ENCODE measurements at regions not wholly inside any gene's neighbourhood (a gene's known extent, or its start where the extent isn't known, plus 50 kb on each side); places are given as distances from the start of the nearest gene placed in this dataset.

DNA sequence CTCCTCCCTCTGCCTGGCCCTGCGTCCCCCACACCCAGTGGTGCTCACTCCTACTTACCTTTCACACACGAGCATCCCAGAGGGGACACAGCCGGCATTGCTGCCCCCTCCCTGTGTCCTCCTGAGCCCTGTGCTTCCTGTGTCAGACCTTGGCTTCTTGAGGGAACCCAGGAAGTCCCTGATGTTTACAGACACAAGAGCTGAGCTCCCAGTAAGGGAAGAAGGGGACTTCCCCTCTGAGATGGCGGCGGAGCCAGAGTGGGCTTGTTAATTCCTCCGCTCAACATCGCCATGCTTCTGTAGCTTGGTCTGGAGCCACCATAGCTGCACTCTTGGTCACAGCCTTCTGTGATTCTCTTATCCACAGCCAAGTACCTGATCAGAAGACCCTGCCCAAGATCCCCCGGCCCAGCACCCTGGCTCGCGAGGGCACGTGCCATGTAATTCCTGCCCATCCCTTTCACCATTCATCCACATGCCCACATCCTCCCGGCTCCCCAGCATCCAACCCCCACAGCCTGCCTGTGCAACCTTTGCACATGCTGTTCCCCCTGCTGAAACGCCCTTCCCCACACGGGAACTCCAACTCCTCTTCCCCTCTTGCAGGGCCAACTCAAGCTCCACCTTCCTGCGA, 127.4 kb upstream of the FOXF1 start:
- no peak for DNase-seq (ENCODE audit: low read depth)

DNA sequence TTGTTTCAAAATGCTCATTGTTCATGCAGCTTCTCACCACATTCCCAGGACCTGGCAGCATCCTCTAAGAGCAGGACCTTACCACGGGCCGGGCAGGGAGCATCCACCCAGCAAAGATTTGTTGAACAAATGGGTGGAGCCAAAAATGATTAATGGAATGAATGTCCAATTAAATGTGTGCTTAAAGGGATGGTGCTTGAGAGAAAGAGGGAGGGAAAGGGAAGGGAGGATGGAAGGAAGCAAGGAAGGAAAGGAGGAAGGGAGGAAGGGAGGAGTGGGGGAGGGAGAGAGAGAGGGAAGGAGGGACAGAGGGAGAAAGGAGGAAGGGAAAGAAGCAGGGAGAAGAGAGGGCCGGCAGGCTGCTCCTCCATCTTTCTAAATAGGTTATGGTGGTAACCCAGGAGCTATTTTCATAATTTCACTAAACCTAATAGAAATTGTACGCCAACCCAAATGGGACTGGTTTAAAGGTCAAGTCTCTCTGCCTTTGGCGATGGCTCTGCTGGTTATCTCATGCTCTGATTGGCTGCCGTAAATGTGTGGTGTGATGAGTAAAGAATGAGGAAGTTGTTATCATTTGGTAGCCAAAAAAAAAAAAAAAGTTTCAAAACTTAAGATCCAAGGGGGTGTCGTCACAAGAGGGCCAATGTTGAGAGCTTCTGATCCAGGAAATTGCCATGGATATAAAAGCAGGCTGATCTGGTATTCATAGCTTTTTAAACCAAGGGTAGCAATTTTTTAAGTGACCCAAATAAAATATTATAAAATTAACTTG, 126.7 kb upstream of the FOXF1 start:
- DNase-seq (ENCODE audit: low read depth) = no peak

DNA sequence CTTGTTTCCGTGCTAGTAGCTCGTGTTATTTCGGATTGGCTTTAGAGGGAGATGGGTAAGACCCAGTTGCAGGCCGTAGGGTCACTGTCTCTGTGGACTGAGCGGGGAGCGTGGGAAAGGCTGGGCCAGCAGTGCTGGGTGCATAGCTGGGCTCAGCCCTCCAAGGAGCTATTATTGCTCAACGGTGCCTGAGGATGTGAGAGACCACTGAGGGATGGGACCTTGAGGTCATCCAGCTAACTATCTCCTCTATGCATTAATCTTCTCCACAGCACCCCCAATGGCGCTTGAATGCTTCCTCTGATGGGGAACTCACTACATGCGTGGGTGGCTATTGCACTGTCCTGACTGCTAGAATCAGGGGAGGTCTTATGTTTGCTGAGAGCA, 126.1 kb upstream of the FOXF1 start:
- no peak for DNase-seq (ENCODE audit: low read depth)

DNA sequence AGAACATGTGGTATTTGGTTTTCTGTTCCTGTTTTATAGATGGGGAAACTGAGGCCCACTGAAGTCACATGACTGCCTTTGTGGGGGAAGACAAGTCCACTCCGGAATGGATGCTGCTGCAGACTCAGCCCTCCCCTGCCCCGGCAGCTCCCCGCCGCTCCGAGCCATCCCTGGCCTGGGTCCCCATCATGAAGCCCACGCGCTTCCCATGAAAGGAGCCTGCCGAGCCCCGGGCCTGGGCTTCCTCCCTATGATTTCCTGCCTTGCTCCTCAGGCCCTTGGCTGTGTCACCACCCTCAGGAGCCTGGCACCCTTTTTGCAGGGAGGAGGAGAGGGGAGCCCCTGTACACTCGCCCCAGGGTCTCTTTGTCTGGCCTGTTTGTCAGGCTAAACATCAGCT, 125.3 kb upstream of the FOXF1 start:
- no peak for DNase-seq (ENCODE audit: low read depth)

DNA sequence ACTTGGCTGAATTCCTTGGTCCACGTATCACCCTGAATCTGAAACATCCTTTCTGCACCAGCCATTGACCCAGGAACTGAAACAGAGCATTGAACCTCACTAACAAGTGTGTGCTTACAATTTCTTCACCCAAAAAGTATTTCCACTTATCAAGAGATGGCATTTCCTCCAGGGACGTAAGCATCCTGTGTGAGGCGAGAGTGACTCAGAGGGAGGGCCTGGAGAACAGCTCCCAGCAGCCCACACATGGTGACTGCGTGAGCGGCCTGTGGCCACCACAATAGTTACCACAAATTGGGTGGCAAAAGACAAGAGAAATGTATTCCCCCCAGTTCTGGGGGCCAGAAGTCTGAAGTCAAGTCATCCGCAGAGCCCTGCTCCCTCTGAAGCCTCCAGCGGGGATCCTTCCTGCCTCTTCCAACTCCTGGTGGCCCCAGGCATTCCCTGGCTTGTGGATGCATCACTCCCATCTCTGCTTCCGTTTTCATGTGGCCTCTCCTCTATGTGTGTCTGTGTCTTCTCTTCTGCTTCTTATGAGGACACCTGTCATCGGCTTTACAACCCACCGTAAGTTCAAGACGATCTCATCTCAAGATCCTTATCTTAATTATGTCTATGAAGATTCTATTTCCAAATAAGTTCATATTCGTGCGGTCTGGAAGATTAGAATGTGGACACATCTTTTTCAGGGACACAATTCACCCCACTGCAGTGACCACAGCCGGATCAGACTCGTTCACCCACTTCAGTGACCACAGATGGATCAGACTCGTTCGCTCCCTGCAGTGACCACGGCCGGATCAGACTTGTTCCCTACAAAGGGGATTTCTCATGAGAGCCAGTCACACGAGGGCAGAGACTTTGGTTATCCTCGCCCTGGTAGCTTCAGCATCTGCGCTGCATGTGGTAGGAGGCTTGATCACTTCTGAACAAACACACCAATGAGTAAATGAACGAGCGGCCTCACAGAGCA, 122.6 kb upstream of the FOXF1 start:
- no peak for DNase-seq (ENCODE audit: low read depth)

DNA sequence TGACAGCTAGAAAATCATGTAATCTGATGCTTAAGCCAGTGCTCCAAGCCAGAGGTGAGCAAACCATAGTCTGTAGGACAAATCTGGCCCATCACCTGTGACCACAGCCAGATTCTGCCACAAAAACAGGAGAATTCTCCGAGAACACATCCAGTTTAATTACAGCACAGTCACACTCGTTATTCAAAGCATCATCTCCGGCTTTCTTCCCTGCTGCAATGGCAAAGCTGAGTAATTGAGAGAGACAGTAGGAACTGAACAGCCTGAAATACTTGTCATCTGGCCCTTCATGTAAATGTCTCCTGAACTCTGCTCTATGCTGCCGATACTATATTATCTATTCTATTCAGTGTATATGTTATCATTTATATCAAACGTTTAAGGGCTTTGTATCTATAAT, 121.4 kb upstream of the FOXF1 start:
- no peak for DNase-seq (ENCODE audit: low read depth)

DNA sequence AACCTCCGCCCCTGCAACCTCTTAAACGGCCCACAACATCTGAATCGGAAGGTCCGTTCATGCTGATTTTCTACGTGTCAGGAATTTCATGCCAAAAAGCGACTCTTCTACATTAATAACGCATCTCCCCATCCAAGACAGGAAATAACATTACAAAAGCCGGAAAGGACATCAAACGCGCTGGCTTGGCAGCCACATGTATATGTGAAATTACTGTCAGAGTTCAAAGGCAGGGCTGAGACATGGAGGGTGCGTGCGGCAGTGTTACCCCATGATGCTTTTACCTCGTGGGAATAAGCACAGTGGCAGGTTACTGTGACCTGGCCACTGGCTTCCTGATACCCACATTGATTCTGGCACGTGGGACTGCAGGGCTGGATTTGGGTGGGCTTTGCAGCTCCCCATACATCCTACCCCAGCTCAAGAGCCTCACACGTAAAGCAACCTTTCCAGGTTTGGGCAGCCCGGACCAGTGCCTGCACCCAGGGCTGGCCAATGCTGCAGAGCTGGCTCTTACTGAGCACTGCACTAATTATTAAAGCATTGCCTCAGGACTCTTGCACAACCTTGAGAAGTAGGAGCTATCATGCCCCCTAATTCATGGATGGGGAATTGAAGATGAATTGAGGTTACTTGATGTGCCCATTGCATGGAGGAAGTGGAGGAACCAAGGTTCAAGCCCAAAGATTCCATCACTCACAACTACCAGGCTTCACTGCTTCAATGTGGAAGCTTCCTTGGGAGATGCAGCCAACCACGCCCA, 120.6 kb upstream of the FOXF1 start:
- DNase-seq (ENCODE audit: low read depth) = no peak

DNA sequence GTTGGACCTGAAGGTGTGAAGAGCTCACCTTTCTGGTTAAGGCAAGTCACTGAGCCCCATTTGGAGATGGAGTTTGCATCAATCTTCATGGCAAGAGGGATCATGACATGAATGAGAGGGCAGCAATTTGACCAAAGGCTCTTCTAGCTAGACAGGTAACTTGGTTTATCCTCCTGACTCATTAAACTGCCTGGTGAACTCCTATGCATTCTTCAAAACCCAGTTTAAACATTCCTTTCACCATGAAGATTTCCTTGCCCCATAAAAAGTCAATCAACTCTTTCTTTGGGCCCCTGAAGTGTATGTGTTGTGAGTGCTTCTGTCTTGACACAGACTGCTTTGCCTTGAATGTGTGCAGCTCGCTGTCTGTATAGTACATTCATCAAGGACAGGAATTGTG, 120.0 kb upstream of the FOXF1 start:
- no peak for DNase-seq (ENCODE audit: low read depth)

DNA sequence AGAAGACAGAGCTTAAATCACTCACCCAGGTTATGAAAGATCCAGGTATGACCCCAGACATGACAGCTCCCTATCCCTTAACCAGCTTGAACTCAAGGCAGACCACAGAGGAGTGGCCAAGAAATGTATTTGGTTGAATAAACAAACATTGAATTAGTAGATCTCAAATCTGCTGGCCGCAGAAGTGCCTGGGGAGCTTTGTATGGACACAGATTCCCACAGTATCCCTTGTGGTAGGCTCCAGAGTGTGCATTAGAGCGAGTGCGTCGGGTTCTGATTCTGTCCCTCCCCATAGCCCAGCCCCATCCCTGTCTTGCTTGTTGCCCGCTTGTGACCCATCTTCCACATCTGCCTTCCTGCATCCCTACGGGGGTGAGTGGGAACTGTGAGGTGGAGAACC, 118.8 kb upstream of the FOXF1 start:
- DNase-seq (ENCODE audit: low read depth) = no peak

DNA sequence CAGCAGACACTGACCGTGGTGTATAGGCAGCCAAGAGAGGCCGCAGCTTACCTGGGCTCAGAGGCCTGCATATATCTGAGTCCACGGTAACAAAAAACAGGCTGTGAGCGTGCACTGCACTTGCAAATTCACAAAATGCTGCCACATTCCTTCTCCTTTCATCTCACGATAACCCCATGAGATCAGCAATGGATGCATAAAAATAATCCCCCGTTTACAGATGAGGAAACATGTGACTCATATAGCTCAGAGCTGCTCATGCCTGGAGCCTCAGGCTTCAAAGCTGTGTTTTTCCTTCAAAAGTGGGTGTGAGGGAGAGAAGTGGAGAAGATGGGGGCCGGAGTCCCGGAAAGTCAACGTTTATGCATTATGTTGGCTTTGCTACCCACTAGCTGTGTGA, 118.3 kb upstream of the FOXF1 start:
- no peak for DNase-seq (ENCODE audit: low read depth)

DNA sequence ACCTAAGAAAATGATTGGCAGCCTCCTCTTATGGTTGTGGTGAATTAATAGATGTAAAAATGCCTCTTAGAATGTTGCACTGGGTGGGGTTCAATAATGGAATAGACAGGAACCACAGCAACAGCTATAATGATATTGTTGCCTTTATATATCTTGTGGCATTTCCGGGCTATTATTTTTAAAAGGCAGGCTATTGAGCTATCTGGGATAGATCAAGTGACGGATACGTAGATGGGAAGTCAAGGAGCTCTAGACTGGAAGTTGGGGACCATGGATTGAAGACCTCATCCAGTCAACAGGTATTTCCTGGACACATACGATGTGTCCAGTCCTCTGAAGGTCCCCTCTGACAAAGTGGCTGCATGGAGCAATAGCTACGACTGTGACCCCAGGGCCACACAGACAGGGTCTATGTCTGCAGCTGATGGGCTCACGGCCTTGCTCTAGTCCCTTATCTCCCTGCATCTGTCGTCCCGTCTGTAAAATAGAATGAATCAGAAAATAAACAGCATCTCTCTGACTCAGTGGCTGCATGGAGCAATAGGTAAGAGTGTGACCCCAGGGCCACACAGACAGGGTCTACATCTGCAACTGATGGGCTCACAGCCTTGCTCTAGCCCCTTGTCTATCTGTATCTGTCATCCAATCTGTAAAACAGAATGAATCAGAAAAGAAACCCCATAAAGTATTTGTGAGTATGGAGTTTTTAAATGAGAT, 117.7 kb upstream of the FOXF1 start:
- DNase-seq (ENCODE audit: low read depth) = no peak

DNA sequence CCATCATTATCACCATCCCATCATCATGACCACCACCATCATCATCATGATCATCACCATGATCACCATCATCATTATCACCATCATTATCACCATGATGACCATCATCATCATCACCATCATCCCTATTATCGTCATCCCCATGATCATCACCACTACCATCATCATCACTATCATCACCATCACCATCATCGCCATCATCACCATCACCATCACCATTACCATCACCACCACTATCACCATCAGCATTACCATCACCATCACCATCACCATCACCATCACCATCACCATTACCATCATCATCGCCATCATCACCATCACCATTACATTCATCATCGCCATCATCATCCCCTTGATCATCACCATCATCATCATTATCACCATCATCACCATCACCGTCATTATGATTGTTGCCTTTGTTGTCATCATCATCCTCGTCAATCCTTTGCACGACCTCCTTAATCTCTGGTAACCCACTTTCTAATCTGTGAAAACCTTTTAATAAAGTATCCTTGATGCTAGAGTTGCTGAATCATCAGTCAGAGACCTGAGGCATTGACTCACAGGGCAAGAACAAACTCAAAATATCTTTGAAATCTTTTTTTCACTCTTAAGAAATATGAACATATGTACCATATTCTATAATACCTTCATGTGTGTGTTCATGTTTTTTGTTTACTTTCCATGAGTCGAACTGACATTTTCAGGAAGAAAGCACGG, 116.3 kb upstream of the FOXF1 start:
- DNase-seq (ENCODE audit: low read depth) = no peak

DNA sequence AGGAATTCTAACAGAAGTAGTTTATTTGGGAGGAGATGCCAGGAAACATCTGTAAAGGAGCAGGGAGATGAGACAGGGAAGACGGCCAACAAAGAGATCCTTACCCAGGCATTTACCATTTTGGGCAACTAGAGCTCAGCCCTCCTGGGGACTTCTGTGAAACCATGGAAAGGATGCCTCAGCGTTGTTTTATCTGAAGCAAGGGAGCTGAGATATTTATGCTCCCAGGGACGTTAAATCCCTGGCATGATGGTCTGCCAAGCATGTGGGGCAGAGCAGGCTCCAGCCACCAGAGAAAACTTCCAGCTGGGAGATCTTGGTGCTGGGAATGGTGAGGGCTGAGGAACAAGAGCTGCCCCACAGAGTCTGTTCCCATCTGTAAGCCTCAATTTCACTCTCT, 114.8 kb upstream of the FOXF1 start:
- no peak for DNase-seq (ENCODE audit: low read depth)

DNA sequence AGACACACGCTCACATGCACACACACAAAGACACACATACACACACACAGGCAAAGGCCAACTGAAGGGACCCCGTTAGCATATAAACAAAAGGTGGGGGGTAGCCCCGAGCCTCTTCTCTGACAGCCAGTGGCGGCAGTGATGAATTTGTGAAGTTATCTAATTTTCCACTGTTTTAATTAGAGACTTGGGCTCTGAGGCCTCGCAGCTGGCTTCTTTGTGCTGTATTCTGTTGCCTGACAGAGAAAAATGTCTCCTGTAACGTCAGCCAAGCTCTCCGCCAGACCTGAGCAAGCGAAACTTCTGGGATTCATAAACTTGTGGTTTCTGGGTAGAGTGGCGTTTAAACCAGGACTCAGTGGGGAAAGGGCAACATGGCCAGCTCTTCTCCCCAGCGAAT, 113.9 kb upstream of the FOXF1 start:
- no peak for DNase-seq (ENCODE audit: low read depth)

DNA sequence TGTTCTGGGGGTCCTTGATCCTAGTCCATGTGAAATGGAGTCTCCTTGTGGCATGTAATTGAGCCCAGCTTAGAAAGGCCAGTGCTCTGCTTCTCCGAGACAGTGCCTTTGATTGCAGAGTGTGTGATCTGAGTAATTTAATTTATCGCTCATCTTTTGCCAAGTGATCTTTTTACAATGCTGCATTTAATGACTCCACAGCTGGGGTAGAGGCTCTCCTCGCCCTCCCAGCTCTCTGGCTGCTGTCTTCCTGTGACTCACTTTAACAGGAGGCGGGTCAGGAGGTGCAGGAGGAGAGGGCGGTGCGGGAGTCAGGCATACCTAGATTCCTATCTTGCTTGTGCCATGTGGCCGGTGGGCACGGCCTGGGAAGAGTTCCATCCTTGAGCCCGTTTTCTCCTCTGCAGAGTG, 113.4 kb upstream of the FOXF1 start:
- no peak for DNase-seq (ENCODE audit: low read depth)

DNA sequence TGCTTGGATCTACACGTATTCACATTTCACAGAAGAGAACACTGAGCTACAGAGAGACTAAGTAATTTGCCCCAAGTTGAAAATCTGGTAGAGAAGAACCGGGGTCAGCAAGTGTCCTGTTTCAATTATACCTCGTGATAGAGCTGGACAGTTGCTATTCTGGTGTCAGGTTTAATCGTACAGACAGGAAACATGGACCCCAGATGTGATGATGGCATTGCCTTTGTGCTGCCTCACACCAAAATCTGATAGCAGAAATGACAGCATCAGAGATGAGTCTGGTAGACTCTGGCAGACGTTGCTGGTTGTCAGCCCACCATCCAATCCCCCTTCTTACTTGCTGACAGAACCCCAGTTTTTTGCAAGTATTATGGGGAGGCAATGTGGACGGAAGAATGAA, 112.1 kb upstream of the FOXF1 start:
- no peak for DNase-seq (ENCODE audit: low read depth)

DNA sequence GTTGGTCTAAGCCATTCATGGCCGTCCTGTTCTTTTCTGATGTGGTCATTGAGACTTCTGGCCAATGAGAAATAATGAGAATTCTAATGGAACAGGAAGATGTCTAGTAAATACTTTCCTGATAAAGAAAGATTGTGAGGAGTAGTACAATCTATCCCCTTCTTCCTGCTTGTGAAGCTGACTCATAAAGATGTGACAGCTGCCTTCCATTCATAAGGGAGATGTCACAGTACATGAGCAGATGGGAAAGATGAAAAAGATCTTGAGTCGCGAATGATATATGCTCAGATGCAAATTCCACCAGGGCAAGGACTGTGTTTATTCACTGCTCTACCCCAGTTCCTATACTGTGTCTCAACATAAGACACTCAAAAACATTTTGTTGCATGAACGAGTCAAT, 111.7 kb upstream of the FOXF1 start:
- no peak for DNase-seq (ENCODE audit: low read depth)

DNA sequence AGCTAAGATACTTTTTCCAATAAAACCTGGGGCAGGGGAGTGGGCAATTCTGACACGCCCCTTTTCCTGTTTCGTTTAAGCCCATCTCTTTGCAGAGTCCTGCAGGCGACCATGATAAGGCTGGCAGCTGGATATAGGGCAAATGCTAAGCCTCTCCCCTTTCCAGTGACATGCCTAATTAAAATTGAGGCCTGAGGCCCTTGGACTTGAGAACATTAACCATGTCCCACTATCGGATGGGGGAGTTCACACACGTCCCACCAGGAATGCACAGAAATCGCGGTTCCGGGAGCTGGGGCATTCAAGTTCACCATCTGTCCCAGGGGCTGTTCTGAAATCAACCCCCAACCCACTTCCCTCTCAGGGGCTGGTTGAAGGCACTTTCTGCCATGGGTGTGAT, 109.2 kb upstream of the FOXF1 start:
- no peak for DNase-seq (ENCODE audit: low read depth)

DNA sequence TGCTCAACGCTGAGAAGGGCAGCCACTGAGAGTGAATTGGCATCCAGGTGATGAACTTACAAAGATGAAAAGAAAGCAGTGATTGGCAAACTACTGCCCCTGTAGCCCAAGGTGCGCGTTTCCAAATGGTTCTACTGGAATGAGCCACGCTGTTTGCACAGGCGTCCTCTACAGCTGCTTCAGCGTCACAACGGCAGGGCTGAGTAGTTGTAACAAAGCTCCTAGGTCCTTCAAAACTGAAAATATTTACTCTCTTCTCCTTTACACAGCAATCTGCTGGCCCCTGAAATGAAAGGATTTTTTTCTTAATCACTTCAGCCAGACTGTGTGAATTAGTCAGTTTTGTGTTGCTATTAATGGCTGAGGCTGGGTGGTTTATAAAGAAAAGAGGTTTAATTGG, 107.2 kb upstream of the FOXF1 start:
- DNase-seq (ENCODE audit: low read depth) = no peak

DNA sequence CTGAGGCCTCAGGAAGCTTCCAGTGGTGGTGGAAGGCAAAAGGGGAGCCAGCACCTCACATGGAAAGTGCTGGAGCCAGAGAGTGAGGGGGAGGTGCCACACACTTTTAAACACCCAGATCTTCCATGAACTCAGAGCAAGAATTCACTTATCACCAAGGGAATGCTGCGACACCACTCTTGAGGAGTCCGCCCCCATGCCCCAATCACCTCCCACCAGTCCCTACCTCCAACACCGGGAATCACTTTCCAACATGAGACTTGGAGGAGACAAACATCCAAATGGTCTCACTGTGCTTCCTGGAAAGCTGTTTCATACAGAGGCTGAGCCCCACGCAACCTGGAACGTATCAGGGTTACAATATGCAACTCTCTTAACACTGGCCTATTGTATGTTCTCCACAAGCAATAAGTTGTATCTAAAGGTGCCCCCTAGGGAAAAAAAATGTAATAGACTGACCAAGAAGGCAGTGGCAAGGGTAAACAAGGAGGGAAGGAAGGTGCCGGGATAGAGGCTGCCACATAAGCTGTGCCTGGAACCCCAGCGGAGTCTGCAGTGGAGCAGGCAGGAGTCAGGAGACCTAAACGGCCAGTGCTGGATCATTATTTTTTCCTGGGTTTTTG, 106.7 kb upstream of the FOXF1 start:
- DNase-seq (ENCODE audit: low read depth) = no peak

Measured in renal cortical epithelial cell (primary cell).